GM19025 (cell line): ENCODE measurements at regions not wholly inside any gene's neighbourhood (a gene's known extent, or its start where the extent isn't known, plus 50 kb on each side); places are given as distances from the start of the nearest gene placed in this dataset.
"Not testable (repeated sequence)": the region's sequence is repeated elsewhere in the genome, so short reads cannot be mapped to it uniquely, and the experiment has no call there.

ENCODE experiments used
- ATAC-seq: cut with Tn5 transposase; IDR thresholded peaks from one replicate; pipeline ENCODE4 v1.9.1; 2021; ENCODE audit warnings: mild to moderate bottlenecking, low read depth, moderate library complexity; ENCODE audit not compliant: unreplicated experiment

DNA sequence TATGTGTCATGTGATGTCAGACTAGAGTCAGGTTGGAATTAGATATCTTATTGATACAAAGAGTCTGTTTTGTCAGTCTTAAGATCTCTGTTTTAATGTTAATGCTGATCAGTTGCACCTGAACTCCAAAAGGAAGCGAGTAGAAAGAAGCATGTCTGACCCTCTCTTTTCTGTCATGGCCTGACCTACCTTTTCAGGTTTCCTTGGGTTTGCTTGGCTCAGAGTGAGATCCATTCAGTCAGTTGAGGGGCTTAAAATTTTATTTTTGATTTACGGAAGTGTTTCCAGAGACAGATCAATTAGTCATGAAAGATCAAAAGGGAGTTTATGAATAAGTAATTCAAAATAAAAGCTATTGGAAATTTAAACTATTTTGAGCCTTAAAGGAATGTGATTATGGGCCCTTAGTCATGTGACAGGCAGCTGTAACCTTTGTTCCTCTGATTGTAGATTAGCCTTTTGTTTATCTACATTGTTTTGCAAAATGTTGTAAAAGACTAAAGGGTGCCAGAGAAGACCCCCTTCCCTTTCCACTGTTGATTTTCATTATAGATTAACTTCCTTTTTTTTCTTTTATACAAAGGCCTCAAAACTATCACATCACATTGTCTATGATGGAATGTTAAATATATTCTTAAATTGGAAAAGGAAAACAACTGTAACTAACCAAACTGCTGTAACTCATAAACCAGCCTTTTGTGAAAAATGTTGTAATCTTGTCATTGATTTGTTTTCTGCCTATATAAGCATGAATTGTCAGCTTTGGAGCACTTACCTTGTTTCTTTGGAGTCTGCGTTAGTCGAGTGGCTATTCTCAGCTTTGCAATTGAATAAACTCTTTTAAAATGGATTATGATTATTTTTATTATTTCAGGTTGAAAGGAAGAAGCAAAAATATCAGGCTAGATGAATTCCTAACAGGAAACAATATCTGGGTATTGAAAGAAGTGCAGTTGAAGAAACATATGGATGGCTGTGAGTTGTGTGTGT, 195.5 kb upstream of the MBL2 start:
- ATAC-seq, result no peak

- no peak for ATAC-seq
These were observed 194.3 kb upstream of the MBL2 start for GRCh38 chr10:52966904-52967303.

DNA sequence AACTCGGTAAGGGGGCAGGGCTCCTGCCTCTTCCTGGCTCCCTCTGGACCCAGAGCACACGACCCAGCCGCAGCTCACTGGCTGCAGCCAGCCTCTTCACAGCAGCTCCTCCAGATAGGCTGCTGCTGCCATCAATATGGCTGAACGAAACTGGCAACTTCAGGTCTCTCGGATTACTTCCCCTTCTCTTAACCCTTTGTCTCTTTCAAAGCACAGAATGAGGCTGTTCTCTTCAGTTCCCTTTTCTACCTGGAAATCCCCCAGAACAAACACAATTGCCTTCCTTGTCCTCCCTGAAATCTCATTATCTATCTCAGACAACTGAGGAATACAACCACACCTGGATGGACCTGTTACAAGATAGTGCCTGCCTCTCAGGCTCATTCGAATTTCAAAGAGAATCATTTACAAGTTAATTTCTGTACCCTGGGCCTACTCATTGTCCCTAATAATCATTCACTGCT, 193.4 kb upstream of the MBL2 start:
- peak; percentile 87 for ATAC-seq

DNA sequence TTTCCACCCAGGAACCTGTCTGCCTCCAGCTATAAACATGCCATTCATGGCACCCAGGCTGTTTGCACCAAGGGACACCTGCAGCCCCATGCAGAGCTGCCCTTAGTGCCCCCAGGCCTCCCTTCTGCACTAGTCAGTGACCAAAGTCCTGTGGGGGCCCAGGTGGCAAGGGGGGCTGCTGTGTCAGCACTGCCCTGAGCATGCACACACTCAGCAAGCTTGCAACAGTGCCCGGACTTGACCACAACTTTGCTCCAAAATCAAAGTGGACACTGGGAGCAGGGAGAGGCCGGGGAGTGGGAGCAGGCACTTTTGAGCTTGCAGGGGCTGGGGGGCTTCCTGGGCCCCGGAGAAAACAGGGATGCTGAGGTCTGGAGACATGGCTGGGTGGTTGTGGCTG, 192.9 kb upstream of the MBL2 start:
- no peak for ATAC-seq

DNA sequence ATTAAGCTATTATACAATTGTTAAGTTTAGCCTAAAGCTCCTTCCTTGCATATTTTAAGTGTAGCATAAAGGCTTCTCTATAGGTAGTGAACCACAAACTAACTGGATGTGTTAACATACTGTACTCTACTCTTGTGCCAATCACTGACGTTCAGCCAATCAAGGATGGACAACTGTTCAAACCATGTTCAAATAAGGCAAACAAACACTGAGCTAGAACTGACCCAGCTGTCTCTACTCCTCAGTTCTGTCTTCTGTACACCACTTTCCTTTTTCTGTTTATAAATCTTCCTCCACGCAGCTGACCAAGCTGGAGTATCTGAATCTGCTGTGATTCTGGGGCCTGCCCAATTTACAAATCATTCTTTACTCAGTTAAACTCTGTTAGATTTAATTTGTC, 188.7 kb upstream of the MBL2 start:
- no peak for ATAC-seq

- no peak for ATAC-seq
These were observed 187.2 kb upstream of the MBL2 start for GRCh38 chr10:52959810-52960209.

- no peak for ATAC-seq
These were observed 184.3 kb upstream of the MBL2 start for GRCh38 chr10:52956861-52957260.

- ATAC-seq, result no peak
These were observed 183.9 kb upstream of the MBL2 start for GRCh38 chr10:52956461-52956860.

- no peak for ATAC-seq
These were observed 182.8 kb upstream of the MBL2 start for GRCh38 chr10:52955337-52955736.

- ATAC-seq, result no peak
These were observed 181.8 kb upstream of the MBL2 start for GRCh38 chr10:52954407-52954806.

GRCh38 chr10:52952391-52953055, 179.9 kb upstream of the MBL2 start:
- no peak for ATAC-seq

DNA sequence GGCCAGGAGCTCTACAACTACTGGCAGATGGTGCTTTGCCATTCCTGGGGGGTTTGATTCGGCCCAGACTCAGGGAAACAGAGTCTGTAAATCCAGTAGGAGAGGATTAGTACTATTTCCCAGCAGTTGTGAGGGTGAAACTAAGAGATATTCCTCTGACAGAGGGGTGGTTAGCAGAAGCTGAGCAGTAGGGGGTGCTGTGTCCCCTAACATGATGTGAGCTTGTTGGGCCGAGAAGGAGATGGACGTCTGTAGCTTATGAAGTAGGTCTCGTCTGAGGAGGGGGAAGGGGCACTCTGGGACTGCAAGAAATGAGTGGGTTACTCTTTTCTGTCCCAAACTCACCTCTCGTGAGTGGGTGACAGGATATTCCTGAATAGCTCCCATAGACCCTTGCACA, 179.2 kb upstream of the MBL2 start:
- peak; percentile 84 for ATAC-seq

DNA sequence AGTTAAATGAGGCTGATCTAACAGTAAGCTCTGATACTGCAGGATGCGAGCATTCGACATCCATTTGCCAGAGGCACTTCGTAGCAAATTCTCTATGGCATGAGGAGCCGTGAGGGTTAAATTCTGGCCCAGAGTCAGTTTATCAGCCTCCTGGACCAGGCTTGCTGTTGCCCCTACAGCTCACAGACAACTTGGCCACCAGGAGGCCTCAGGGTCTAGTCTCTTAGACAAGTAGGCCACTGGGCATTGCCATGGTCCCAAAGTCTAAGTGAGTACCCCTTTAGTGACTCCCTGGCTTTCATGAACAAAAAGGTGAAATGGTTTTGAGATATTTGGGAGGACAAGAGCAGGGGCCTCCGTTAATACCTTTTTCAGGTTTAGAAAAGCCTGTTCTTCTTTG, 178.0 kb upstream of the MBL2 start:
- no peak for ATAC-seq

- no peak for ATAC-seq
These were observed 177.3 kb upstream of the MBL2 start for GRCh38 chr10:52949899-52950298.

- no peak for ATAC-seq
These were observed 173.9 kb upstream of the MBL2 start for GRCh38 chr10:52946486-52946885.

- ATAC-seq, result not testable (repeated sequence)
These were observed 172.9 kb upstream of the MBL2 start for GRCh38 chr10:52945521-52945920.

DNA sequence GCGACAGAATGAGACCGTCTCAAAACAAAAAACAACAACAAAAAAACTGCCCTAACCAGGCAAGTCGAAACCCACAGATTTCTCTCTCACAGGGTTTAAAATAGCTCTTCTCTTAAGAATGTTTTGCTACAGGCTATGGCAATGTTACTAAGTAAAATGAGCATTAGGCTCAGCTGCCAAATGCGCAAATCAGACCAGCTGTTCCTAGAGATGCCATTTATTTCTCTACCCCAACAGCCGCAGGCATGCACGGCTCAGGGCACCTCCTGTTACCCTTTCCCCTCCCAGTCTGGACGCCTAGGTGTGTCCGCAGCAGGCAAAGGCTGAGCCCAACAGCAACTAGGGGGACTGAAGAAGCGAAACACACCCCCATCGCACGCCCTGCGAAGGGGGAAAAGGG, 168.3 kb upstream of the MBL2 start:
- no peak for ATAC-seq

- no peak for ATAC-seq
These were observed 167.3 kb upstream of the MBL2 start for GRCh38 chr10:52939894-52940293.

DNA sequence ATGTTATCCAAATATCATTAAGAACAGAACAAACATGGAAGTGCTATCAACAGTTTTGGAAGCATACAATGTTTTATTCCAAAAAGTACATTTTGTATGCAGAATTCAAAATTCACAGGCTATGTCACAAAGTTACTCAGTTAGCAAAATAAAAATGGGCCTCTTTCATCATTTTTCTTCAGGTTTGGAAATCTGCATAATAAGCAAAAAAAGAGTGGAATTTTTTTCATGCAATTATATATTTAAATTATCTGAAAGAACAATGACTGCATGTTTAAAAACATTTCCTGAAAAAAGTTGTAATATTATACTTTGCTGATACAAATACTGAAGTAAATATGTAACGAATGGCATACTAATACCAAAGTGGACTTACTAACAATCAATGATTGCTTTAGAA, 161.2 kb upstream of the MBL2 start:
- ATAC-seq, result no peak

DNA sequence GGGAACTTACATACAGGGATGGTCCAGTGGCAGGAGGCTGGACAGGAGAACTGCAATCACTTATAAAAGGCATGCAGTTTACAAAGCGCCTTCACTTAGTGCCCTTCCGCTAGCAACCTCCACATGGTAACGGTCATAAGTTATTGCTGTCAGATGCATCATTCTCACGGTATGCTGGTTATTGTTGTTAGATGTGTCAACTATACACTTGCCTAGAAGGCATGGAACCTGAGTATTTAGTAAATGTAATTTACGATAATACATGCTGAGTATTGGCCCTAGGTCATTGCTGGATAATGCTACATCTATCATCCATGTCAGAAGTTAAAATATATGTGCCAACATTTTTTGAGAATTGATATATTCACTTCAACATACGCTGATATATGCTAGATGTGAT, 155.1 kb upstream of the MBL2 start:
- no peak for ATAC-seq

GRCh38 chr10:52923520-52923919, 150.9 kb upstream of the MBL2 start:
- ATAC-seq, result no peak
